Stimulated activated CD8-positive, alpha-beta memory T cell treated with anti-CD3 and anti-CD28 coated beads, Interleukin-15, amount 100 ng/mL, for 1 hour (primary cell): ENCODE measurements at regions not wholly inside any gene's neighbourhood (a gene's known extent, or its start where the extent isn't known, plus 50 kb on each side); places are given as distances from the start of the nearest gene placed in this dataset.

Source experiments
- DNase-seq: peaks from one replicate; pipeline ENCODE4 v3.0.0-alpha.2; 2020; ENCODE audit warnings: low read depth

- no peak for DNase-seq
Measured at GRCh38 chr15:69990566-69991421, 106.9 kb downstream of the TLE3 start.

- no peak for DNase-seq
Measured at GRCh38 chr15:69991551-69991980, 106.2 kb downstream of the TLE3 start.

- no peak for DNase-seq
Measured at GRCh38 chr15:69992348-69992747, 105.4 kb downstream of the TLE3 start.

DNA sequence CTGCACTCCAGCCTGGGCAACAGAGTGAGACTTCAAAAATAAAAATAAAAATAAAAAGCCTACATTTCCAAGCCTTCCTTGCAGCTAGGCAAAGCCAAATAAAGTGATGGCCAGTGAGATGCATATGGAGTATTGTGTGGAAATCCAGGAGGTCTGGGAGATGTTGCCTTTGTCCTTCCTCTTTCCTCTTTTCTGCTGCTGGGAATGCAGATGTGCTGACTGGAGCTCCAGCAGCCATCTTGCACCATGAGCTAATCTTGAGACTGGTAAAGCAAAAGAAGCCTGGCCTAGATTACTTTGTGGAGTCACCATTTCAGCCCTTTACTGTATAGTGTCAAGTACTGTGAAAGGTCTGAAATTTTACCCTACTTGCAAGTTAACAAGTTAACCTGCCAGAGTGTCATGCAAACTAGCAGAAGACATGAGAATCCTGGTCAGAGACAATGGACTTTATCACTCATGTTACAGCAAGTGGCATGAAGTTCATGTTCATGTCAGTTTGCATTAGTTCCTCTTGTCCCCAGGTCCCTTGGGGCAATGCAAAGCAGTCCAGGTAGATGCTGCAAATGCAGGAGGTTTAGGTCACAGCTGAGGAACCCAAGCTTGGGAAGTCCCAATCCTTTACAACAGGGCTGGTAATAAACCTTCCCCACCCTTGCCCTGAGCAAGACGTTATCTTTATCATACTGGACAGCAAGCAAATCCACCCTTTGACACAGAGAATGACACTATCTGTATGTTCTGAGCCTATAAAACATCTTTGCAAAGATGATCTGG is 103.1 kb downstream of the TLE3 start:
- no peak for DNase-seq

DNA sequence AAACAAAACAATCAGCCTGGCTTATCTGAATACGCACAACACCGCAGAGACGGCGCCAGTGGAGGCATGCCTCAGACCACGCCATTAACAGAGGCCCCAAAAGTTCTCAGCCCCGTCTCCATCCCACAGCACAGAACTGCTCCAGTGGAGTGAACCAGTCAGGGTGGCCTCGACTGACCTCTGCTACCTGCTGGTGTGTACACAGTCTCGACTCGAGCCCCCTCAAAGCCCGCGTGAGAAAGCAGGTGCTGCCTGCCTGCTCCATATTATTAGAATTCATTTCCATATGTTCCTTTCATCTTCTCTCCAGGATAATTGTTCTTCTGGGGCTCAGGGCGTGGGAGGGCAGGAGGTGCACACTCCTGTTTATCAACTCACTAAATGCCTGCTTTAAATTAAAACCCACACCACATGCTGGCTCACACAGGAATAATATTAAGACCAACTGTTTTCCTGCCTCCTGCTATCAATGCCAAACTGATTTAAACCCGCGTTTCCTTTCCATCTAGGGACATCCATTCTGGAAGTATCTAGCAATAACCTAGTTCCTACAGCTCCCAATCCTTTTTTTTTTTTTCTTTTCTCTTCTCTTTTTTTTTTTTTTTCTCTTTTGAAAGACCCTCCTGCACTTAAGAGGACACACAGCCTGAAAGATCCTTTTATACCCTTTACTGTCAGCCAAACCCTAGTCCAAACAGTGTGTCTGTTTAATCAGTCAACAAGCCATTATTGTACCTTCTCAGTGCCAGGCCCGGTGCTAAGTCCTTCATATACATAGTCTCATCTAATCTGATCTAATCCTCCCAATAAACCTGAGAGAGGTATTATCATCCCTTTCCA is 101.2 kb downstream of the TLE3 start:
- DNase-seq = no peak

DNA sequence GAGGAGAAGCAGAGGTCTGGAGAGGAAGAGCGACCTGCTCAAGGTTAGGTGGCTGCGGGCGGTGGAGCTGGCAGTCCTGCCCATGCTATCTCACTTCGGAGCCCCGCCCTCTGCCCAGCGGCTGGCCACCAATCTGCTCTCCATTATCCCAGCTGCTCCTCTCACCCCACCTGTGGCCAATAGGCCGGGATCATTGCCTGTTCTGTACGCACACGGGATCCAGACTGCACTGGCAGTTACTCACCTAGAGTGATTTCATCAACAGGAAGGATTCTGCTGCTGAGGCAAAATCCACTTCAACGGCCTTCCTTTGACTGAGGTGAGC is 100.6 kb downstream of the TLE3 start:
- DNase-seq = no peak
